ENCODE measurements at regions not wholly inside any gene's neighbourhood (a gene's known extent, or its start where the extent isn't known, plus 50 kb on each side); places are given as distances from the start of the nearest gene placed in this dataset.
"Not testable (repeated sequence)": the region's sequence is repeated elsewhere in the genome, so short reads cannot be mapped to it uniquely, and the experiment has no call there.

- DNase-seq, result no peak
Observed at GRCh38 chr11:122604621-122605020, 50.9 kb upstream of the UBASH3B start.

GRCh38 chr11:122601141-122602125, 54.1 kb upstream of the UBASH3B start:
- no peak for DNase-seq

- no peak for DNase-seq
Observed at GRCh38 chr11:122600290-122600689, 55.2 kb upstream of the UBASH3B start.

- no peak for DNase-seq
Observed at GRCh38 chr11:122599434-122599833, 56.1 kb upstream of the UBASH3B start.

- no peak for DNase-seq
Observed at GRCh38 chr11:122598971-122599370, 56.6 kb upstream of the UBASH3B start.

GRCh38 chr11:122597511-122597910, 58.0 kb upstream of the UBASH3B start:
- DNase-seq, result no peak

- no peak for DNase-seq
Observed at GRCh38 chr11:122594986-122595645, 60.4 kb upstream of the UBASH3B start.

- no peak for DNase-seq
Observed at GRCh38 chr11:122593473-122594420, 61.8 kb upstream of the UBASH3B start.

- DNase-seq, result no peak
Observed at GRCh38 chr11:122592641-122593040, 62.9 kb upstream of the UBASH3B start.

GRCh38 chr11:122584670-122585069, 70.9 kb upstream of the UBASH3B start:
- DNase-seq, result no peak

- not testable (repeated sequence) for DNase-seq
Observed at GRCh38 chr11:122580071-122580470, 75.5 kb upstream of the UBASH3B start.

GRCh38 chr11:122578171-122578825, 77.2 kb upstream of the UBASH3B start:
- DNase-seq, result no peak

- no peak for DNase-seq
Observed at GRCh38 chr11:122572592-122572991, 82.9 kb upstream of the UBASH3B start.

GRCh38 chr11:122563761-122564160, 91.8 kb upstream of the UBASH3B start:
- no peak for DNase-seq

- DNase-seq, result no peak
Observed at GRCh38 chr11:122559734-122560382, 95.7 kb upstream of the UBASH3B start.

GRCh38 chr11:122559218-122559617, 96.3 kb upstream of the UBASH3B start:
- not testable (repeated sequence) for DNase-seq

GRCh38 chr11:122557163-122557562, 98.4 kb upstream of the UBASH3B start:
- not testable (repeated sequence) for DNase-seq

- peak in 1 of 2 donors; percentile 25 for DNase-seq
Observed at GRCh38 chr11:122556605-122557004, 98.9 kb upstream of the UBASH3B start.

GRCh38 chr11:122538060-122538459, 117.5 kb upstream of the UBASH3B start:
- no peak for DNase-seq

GRCh38 chr11:122524898-122525297, 130.6 kb upstream of the UBASH3B start:
- no peak for DNase-seq
